ENCODE measurements at regions not wholly inside any gene's neighbourhood (a gene's known extent, or its start where the extent isn't known, plus 50 kb on each side); places are given as distances from the start of the nearest gene placed in this dataset.

GRCh38 chr5:134063188-134063820 is 51.2 kb upstream of the TCF7 start:
- peak; percentile 76 for FAIRE-seq

DNA sequence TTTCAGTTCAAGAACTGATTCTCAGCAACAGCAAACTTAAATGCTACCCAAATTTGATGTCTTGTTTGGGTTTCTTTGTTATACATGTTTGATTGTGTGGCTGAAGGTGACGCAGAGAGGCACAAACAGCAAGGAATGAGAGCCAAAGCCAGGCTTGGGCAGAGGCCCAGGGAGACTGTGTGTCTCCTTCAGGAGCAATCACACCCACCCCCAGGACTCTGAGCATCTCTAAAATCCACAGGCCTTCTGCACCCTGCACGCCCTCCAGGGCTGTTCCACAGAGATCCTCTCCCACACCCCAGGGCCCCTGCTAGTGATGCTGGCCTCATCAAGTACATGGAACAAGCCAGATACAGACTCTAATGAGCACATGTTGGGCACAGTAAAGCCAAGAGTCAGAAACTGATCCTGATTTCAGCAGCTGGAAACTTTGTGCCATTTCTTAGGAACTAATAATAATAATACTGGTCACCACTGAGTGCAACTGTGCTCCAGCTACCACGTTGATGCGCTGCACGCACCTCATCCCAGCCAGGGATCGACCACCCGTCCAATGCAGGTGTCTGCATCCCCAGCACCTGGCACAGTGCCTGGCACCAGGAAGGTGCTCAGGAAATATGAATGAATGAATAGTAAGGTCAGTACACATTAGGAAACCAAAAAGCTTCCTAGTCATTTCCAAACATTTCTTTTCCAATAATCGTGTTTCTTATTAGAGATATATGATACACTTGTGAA is 54.6 kb upstream of the TCF7 start:
- no peak for FAIRE-seq

GRCh38 chr5:134055015-134055414 is 50.2 kb upstream of the VDAC1 start:
- no peak for FAIRE-seq
